H1 (cell line): ENCODE measurements at regions not wholly inside any gene's neighbourhood (a gene's known extent, or its start where the extent isn't known, plus 50 kb on each side); places are given as distances from the start of the nearest gene placed in this dataset.

Source experiments
- CHD1 ChIP-seq: IDR thresholded peaks from 2 replicates; pipeline ENCODE4 v1.6.1; 2012; ENCODE audit warnings: low read depth, low read length, improper control_type of control experiment
- CTCF ChIP-seq, 3 experiments: IDR thresholded peaks; 1 replicate in 2 of 3; 2 replicates in 1 of 3; pipeline versions ENCODE4 v1.5.1 to v1.6.1; 2011; ENCODE audit warnings: low read length in 3 of 3, mild to moderate bottlenecking in 3 of 3, inconsistent platforms in 2 of 3, low read depth in 1 of 3, moderate library complexity in 1 of 3; ENCODE audit not compliant: insufficient read depth in 1 of 3; ENCODE audit errors: control extremely low read depth in 1 of 3
- EP300 ChIP-seq, 2 experiments: IDR thresholded peaks; 1 replicate in 1 of 2; 2 replicates in 1 of 2; pipeline ENCODE4 v1.6.1; 2011 to 2012; ENCODE audit warnings: low read depth in 2 of 2, low read length in 2 of 2, mild to moderate bottlenecking in 2 of 2, borderline replicate concordance in 1 of 2, inconsistent platforms in 1 of 2, moderate library complexity in 1 of 2
- HDAC2 ChIP-seq, 2 experiments: fragments of 300-600 bp in 1 of 2; sonication (generic) in 1 of 2; IDR thresholded peaks; 2 replicates each; pipeline ENCODE4 v1.6.1; 2011 to 2012; ENCODE audit warnings: low read depth in 2 of 2, low read length in 2 of 2, mild to moderate bottlenecking in 2 of 2, moderate library complexity in 2 of 2, borderline replicate concordance in 1 of 2, inconsistent platforms in 1 of 2
- JUND ChIP-seq: IDR thresholded peaks from 2 replicates; pipeline ENCODE4 v1.6.1; 2011; ENCODE audit warnings: mild to moderate bottlenecking, improper control_type of control experiment, low read length
- POLR2A ChIP-seq, 2 experiments: IDR thresholded peaks; 1 replicate in 1 of 2; 2 replicates in 1 of 2; pipeline ENCODE4 v1.6.1; 2011; ENCODE audit warnings: low read depth in 2 of 2, low read length in 2 of 2, mild to moderate bottlenecking in 2 of 2; ENCODE audit errors: control extremely low read depth in 1 of 2
- POLR2AphosphoS5 ChIP-seq: IDR thresholded peaks from 2 replicates; pipeline ENCODE4 v1.6.1; 2011; ENCODE audit warnings: low read depth, low read length
- RNF2 ChIP-seq: fragments of 200-900, 300-1000 bp; sonication (generic); IDR thresholded peaks from 2 replicates; pipeline ENCODE4 v1.7.1; 2016; ENCODE audit warnings: borderline replicate concordance, low read depth, mild to moderate bottlenecking, antibody characterized with exemption, low read length; ENCODE audit not compliant: poor library complexity, severe bottlenecking; ENCODE audit errors: missing control alignments
- TAF1 ChIP-seq: IDR thresholded peaks from 2 replicates; pipeline ENCODE4 v1.6.1; 2011; ENCODE audit warnings: mild to moderate bottlenecking, low read depth, low read length

GRCh38 chr12:19836456-19836855, 397.2 kb downstream of the AEBP2 start:
- TF ChIP-seq POLR2A (IDR thresholded peaks at IDR 0.05; ENCODE audit: control extremely low read depth in 1 of 2, low read depth in 2 of 2, low read length in 2 of 2) = no peak
- TF ChIP-seq CTCF (IDR thresholded peaks at IDR 0.05; ENCODE audit: control extremely low read depth in 1 of 3, insufficient read depth in 1 of 3, low read depth in 1 of 3, low read length in 3 of 3) = no peak
- TF ChIP-seq CHD1 = no peak
- no peak for TF ChIP-seq POLR2AphosphoS5
- TF ChIP-seq RNF2 = no peak
- no peak for TF ChIP-seq EP300 (IDR thresholded peaks at IDR 0.05; ENCODE audit: borderline replicate concordance in 1 of 2, low read depth in 2 of 2, low read length in 2 of 2)
- no peak for TF ChIP-seq JUND
- no peak for TF ChIP-seq TAF1
- TF ChIP-seq HDAC2 (IDR thresholded peaks at IDR 0.05; ENCODE audit: borderline replicate concordance in 1 of 2, low read depth in 2 of 2, low read length in 2 of 2) = no peak
